Inflammatory macrophage treated with lipopolysaccharide for 1 hour (primary cell): ENCODE measurements at regions not wholly inside any gene's neighbourhood (a gene's known extent, or its start where the extent isn't known, plus 50 kb on each side); places are given as distances from the start of the nearest gene placed in this dataset.

Source experiments
- DNase-seq, 2 donors: peaks; one replicate each; pipeline ENCODE4 v3.0.0-alpha.2; 2020 to 2022

- no peak for DNase-seq
These were observed 302.7 kb upstream of the RGMB start for GRCh38 chr5:98470747-98471146.

DNA sequence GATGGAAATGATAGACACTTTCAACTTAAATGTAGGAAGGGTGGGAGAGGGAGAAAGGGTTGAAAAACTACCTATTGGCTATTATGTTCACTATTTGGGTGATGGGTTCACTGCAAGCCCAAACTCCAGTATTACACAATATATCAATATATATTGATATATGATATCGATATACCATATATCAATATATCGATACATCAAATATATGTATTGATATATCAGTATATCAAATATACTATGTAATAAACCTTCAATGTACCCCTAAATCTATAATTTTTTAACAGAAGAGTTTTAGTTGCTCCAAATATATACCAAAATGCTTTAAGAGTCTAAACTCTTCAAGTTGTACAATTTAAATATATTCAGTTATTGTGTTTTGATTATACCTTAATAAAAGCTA, 302.0 kb upstream of the RGMB start:
- DNase-seq, result no peak

- no peak for DNase-seq
These were observed 299.2 kb upstream of the RGMB start for GRCh38 chr5:98474216-98474615.

- DNase-seq, result no peak
These were observed 298.7 kb upstream of the RGMB start for GRCh38 chr5:98474782-98475181.

- no peak for DNase-seq
These were observed 290.9 kb upstream of the RGMB start for GRCh38 chr5:98482321-98483300.

DNA sequence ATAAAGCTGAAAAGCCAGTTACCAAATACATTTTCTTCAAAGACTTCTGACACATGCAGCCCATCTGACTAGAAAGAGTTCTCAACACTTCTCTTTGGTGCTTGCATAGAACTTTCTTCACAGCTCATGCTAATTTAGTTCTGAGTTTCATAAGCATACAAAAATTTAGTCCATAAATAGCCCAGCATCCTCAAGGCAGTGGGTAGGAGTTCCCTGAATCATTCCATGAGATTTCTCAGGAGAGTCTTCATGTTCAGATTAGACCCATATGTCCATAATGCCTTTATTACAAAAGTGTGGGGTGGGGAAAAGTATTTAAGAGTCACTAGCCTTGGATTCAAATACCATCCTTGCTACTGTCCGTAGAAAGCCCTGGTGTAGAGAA, 290.2 kb upstream of the RGMB start:
- no peak for DNase-seq

GRCh38 chr5:98489021-98489420, 284.4 kb upstream of the RGMB start:
- DNase-seq, result no peak

DNA sequence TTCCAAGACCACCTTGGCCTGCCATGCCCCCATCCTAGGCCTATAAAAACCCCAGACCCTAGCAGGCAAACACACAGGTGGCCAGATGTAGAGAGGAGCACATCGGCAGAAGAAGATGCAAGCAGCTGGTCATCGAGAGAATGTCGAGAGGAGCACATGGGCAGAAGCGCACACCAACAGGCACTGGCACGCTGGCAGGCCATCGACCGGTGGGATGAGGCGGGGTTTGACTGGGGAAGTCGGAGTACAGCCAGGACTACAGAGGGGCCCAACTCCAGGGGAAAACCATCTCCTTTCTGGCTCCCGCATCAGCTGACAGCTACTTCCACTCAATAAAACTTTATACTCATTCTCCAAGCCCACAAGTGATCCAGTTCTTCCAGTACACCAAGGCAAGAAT, 283.1 kb upstream of the RGMB start:
- DNase-seq, result no peak

- DNase-seq, result no peak
These were observed 281.2 kb upstream of the RGMB start for GRCh38 chr5:98492258-98492657.

- no peak for DNase-seq
These were observed 276.0 kb upstream of the RGMB start for GRCh38 chr5:98497418-98497817.

- DNase-seq, result no peak
These were observed 275.4 kb upstream of the RGMB start for GRCh38 chr5:98498028-98498427.

DNA sequence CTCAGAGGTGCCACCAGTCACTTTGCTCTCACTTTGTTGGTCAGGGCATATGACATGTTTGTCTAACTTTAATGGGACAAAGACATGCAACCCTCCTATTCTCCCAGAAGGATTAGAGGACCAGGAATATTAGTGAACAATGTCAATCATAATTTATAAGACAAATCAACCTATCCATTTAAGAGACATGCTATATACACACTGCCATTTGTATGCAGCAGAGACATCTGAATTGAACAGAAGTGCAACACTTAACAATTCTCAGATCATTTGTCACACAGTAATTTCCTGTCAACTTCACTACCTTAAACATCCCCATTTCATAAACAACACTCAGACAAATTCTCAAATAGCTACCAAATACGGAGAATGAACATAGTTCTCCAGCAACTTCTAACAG, 273.6 kb upstream of the RGMB start:
- no peak for DNase-seq

GRCh38 chr5:98500811-98501210, 272.7 kb upstream of the RGMB start:
- no peak for DNase-seq

DNA sequence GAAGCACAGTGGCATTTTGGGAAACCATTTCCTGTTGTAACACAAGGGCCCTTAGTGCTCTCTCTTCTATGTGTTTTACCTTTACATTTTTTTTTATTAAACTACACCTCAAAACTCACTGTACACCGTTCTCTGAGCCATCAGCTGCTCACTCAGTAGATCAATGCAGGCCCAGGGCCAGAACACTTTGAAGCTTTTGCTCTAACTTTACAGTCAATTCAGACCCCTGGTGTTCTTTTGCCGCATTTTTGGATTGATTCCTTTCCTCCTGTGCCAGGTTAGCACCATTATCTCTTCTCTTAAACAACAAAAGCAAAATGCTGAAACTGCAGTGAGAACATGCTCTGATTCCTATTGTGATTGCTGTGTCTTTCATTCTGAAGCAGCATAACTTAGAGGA, 269.8 kb upstream of the RGMB start:
- DNase-seq, result no peak

DNA sequence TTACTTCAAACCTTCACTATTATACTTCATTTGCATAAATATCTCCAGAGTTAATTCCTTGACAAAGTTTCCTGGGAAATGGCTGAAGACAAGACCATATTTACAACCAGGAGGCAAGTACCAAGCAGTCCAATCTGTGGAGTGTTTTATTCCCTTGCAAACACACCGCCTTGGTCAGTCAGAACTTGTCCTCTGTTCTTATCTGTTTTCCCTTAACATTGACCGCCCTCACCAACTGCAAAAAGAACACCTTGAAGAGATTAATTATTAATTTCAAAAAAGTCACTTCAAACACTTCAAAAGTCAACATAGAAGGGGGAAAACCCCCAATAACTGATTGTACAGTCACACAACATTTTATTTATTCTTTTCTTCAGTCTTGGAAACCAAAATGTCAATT, 269.0 kb upstream of the RGMB start:
- DNase-seq, result no peak

DNA sequence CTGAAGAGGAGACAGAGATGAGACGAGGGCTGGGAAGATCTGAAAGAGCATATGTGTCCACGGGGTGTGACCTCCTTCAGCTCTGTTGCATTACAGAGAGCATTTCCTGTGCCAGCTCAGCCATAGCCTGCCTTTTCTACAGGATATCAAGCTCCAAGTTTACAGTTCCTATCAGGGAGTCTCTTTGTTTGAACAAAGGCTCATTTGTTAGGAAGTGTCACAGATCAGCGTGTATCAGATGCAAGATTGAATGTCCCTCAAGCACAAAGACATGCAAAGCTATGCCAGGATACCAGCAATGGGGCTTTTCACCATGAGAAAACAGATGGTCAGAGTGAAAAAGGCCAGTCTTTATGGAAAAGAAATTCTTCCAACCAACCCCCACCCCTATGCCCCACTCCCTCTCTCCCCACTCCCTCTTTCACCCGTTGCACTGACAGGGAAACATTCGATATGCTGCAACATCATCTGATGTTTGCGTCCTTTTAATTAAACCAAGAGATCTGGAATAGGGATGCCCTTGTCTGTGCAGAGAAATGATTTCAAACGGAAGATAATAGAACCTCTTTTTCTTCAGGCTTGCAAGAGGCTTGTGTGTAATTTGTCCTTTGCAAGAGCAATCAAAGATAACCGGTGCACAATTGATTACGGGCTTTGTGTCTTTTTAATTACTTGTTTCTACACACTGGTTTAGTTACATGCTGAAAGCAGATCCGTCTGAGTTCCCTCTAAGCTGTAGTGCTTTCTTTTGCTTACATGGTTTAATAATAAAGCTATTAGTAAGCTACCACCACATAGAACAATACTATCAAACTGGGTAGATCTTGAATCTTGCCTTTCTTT, 263.1 kb upstream of the RGMB start:
- DNase-seq, result no peak

DNA sequence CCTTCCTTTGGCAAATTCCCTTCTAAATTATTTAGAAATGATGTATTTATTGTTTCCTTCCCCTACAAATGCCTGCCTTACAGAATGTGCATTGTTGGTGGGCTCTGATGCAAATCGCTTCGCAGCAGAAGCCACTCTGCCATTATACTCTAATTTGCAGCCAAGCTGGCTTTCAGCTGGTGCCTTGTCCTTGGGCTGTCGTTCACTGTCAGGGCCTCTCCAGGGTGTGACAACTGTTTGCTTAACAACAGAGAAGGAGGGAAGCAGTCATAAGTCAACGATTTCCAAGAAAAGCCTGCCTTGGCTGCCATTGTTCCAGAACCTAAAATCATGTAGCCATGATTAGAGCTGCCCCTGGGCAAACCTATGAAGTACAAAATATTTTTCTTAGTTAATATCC, 260.1 kb upstream of the RGMB start:
- DNase-seq, result no peak

DNA sequence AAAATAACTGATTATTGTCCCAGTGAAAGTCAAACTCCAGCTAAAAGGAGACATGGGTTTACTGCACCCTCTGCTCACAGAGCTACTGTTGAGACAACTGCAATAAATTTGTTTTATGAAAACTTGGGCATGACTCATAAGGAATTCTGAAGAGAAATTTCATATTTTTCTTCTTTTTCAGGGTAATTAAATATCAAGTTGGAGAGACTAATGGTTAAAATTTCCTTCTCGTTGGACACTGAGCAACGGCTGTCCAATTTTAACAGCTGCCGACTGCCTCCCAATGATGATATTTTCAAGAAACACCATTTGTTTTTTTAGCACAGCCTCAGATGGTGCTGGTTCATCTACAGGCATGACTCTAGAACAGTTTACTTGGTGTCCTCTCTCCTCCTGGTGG, 259.2 kb upstream of the RGMB start:
- DNase-seq, result no peak

DNA sequence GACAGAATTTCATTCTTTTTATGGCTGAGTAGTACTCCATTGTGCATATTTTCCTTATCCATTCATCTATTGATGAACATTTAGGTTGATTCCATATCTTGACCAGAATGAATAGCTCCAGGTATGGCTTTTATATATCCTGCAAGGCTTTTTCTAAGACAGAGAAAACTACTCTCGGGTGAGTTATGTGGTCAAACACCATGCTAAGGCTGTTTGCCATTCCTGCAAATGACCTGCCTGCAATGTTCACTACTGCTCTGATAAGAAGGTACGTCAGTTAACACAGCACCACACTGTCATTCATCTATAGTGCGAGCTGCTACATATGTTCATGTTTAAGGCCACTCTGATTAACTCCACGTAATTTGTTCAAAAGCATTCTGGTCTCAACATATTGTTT, 256.8 kb upstream of the RGMB start:
- no peak for DNase-seq

DNA sequence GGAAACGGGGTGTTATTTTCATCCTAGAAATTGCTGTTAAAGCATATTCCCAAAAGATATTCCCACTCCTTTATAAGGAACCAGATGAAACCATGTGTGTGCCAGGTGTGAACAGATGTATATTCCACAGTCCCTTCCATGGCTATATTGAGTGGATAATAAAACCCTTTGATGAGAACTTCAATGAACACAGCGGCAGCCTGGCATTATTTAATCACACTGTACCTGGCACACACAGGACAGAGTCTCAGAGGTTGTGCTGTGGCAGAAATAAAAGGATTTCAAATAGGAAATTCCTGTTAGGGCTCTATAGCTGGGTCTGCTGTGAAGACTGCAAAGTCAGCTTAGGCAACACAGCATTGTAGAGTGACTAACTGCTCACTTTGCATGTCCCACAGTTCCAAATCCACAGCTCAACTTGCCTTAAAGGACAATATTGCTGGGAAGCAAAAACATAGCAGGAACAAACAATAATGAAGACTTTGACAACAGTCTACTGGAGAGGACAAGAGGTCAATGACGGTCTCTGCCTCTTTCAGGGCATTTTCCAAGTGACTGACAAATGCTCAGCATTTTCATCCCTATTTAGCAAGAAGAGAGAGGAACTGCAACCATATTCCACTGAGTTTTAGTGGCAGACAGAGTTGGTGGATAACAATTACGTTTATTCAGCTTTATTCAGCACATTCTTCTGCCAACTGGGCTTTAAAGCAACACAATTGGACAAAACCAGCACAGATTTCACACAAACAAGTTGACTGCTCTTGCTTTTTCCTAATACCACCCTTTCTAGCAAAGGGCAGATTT, 255.7 kb upstream of the RGMB start:
- no peak for DNase-seq

- DNase-seq, result no peak
These were observed 254.7 kb upstream of the RGMB start for GRCh38 chr5:98518754-98519153.

DNA sequence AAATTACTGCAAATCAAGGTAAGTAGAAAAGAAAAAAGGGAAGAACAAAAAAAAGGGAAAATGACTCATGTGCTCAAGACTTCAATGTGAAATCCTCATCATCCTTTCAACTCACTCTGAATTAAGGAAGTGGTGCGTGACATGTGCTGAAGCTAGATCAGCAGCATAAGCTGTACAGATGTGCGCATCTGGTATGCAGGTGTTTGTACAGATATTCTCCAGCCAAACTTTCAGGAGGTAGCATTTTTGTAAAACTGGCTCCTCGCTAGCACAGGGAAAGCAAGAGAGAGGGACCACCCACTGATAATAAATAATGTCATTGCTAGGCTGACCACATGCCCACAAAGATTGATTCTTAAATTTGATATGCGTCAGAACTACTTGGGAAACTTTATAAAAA, 253.9 kb upstream of the RGMB start:
- no peak for DNase-seq

DNA sequence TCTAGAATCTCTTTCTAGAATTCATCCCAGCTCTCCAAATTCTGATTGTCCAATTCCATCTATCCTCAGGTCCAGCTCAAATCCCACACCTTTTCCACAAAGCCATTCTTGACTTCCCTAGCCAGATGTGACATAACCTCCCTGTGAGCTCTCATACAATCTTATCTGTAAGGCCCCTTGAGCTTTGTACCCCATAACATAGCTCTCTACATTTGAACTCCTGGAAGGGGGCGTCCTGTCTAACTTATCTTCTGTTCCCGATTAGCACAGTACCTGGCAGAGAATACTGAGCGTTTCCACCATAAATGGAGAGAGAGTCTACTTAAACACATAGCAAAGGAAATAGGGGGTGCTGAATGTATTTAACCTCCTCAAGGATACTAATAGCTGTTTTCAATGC, 251.6 kb upstream of the RGMB start:
- DNase-seq, result no peak
